ENCODE measurements at regions not wholly inside any gene's neighbourhood (a gene's known extent, or its start where the extent isn't known, plus 50 kb on each side); places are given as distances from the start of the nearest gene placed in this dataset.
A peak's percentile ranks its signal among the peaks of the same experiment; 100 is the strongest.
"Not testable (repeated sequence)": the region's sequence is repeated elsewhere in the genome, so short reads cannot be mapped to it uniquely, and the experiment has no call there.

DNA sequence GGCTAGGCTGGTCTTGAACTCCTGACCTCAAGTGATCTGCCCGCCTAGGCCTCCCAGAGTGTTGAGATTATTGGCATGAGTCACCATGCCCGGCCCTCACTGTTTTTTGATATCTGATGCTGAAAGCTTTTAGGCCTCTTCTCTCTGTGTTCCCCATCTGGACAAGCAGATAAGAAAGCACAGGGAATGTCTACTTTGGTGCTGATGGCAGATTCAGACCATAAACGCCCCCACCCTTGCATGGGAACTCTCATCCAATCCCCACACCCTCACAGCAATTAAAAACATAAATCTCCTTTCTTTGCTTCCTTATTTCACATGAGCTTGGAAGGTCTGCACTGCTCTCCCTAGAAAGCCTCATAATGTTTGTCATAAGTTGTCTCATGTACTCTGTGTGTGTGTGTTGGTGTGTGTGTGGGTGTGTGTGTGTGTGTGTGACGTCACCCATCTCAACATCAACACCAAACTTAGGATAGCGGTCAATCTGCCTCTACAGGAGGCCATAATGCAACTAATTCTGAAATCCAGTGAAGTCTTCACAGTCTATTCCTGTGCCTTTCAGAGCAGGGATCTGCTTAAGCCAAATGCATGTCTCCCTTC lies 335.6 kb upstream of the USP9Y start:
- Mint-ChIP-seq H3K4me3 (no peak overlapping the region), H3K27ac (no peak overlapping the region), H3K27me3 (no peaks in the 10 kb centered on the region), H3K9me3 (no peaks in the 10 kb centered on the region), H3K36me3 (ENCODE audit: low read depth) (no peaks in the 10 kb centered on the region), H3K4me1 (ENCODE audit: low read depth) (no peaks in the 10 kb centered on the region)
- TF ChIP-seq, protein P1, sequence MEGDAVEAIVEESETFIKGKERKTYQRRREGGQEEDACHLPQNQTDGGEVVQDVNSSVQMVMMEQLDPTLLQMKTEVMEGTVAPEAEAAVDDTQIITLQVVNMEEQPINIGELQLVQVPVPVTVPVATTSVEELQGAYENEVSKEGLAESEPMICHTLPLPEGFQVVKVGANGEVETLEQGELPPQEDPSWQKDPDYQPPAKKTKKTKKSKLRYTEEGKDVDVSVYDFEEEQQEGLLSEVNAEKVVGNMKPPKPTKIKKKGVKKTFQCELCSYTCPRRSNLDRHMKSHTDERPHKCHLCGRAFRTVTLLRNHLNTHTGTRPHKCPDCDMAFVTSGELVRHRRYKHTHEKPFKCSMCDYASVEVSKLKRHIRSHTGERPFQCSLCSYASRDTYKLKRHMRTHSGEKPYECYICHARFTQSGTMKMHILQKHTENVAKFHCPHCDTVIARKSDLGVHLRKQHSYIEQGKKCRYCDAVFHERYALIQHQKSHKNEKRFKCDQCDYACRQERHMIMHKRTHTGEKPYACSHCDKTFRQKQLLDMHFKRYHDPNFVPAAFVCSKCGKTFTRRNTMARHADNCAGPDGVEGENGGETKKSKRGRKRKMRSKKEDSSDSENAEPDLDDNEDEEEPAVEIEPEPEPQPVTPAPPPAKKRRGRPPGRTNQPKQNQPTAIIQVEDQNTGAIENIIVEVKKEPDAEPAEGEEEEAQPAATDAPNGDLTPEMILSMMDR (IDR thresholded peaks at IDR 0.05) = no peak
- Histone ChIP-seq H3K27ac (ENCODE audit: low read depth in 1 of 2, low read length in 2 of 2) (no peak overlapping the region), H3K9me3 (ENCODE audit: control insufficient read depth in 1 of 2, insufficient read depth in 1 of 2, low read length in 2 of 2) (no peaks in the 10 kb centered on the region), H3K27me3 (ENCODE audit: control insufficient read depth in 1 of 2, insufficient read depth in 2 of 2, low read length in 2 of 2) (no peaks in the 10 kb centered on the region), H3K36me3 (ENCODE audit: insufficient read depth, low read length) (no peaks in the 10 kb centered on the region), H3K4me3 (ENCODE audit: low read length) (no peak overlapping the region), H3K4me1 (ENCODE audit: insufficient read depth, low read length) (no peaks in the 10 kb centered on the region)
- DNase-seq = no peak
- ChIA-PET CTCF (no interaction called here), POLR2A (no interaction called here)
- intact Hi-C loops (cut with DNase I, micrococcal nuclease) = no loop called here
- ATAC-seq (ENCODE audit: poor library complexity) = no peak

DNA sequence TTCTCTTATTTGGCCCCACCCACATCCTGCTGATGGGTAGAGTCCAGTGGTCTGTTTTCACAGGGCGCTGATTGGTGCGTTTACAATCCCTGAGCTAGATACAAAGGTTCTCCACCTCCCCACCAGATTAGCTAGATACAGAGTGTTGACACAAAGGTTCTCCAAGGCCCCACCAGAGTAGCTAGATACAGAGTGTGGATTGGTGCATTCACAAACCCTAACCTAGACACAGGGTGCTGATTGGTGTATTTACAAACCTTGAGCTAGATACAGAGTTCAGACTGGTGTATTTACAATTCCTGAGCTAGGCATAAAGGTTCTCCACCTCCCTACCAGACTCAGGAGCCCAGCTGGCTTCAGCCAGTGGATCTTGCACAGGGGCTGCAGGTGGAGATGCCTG lies 326.4 kb upstream of the USP9Y start:
- H3K9me3 Mint-ChIP-seq; H3K4me3 ChIP-seq (ENCODE audit: low read length); H3K36me3 ChIP-seq (ENCODE audit: insufficient read depth, low read length); ATAC-seq (ENCODE audit: poor library complexity); H3K4me1 Mint-ChIP-seq (ENCODE audit: low read depth); H3K9me3 ChIP-seq (ENCODE audit: control insufficient read depth in 1 of 2, insufficient read depth in 1 of 2, low read length in 2 of 2); intact Hi-C loops (cut with DNase I, micrococcal nuclease); DNase-seq; H3K36me3 Mint-ChIP-seq (ENCODE audit: low read depth); H3K27ac ChIP-seq (ENCODE audit: low read depth in 1 of 2, low read length in 2 of 2); CTCF ChIA-PET; H3K4me3 Mint-ChIP-seq; POLR2A ChIA-PET; H3K27me3 Mint-ChIP-seq; H3K27ac Mint-ChIP-seq; H3K27me3 ChIP-seq (ENCODE audit: control insufficient read depth in 1 of 2, insufficient read depth in 2 of 2, low read length in 2 of 2); H3K4me1 ChIP-seq (ENCODE audit: insufficient read depth, low read length): not testable (repeated sequence)

DNA sequence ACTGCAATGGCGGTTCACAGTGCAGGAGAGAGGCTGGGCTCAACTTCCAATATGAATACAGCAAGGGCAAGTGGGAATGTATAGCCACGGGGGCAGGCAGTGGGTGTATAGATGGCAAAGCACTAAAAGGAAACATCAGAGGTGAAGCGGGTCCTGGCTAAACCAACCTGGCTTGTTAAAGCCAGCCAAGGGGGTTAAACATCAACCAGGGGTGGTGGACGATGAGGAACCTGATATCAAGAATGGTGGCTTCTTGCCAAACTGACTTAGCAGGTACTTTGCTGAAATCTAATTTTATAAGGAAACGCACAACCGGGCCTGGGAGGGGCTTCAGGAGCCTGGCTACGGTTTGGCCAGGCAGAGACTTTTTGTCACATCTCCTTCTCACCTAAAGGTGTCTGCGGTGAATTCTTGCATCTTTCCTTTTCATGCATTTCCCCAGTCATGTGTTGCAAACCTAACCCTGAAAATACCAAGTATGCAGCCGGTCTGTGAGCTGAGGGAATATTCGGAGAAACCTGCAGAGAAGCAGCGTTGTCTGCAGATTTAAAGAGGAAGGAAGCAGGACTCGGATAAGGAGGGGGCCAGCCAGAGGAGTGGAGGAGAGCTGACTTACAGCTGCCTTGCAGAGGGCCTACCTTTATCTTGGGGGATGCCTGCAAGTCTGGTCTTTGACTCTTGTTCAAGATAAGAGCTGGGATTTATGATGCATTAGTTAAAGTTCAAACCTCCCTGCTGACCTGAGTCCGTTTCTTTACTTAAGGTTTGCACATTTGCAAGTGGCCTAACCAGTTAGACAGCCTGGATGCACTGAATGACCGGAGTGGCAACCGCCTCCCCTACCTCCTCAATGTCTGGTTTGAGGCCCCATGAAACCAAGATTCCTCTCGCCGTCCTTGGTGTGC lies 309.1 kb upstream of the USP9Y start:
- H3K4me3 Mint-ChIP-seq; H3K27me3 Mint-ChIP-seq; H3K4me1 Mint-ChIP-seq (ENCODE audit: low read depth); intact Hi-C loops (cut with DNase I, micrococcal nuclease); H3K27ac ChIP-seq (ENCODE audit: low read depth in 1 of 2, low read length in 2 of 2); ATAC-seq (ENCODE audit: poor library complexity); H3K36me3 ChIP-seq (ENCODE audit: insufficient read depth, low read length); POLR2A ChIA-PET; H3K36me3 Mint-ChIP-seq (ENCODE audit: low read depth); H3K9me3 ChIP-seq (ENCODE audit: control insufficient read depth in 1 of 2, insufficient read depth in 1 of 2, low read length in 2 of 2); H3K4me3 ChIP-seq (ENCODE audit: low read length); CTCF ChIA-PET; H3K4me1 ChIP-seq (ENCODE audit: insufficient read depth, low read length); H3K9me3 Mint-ChIP-seq; H3K27me3 ChIP-seq (ENCODE audit: control insufficient read depth in 1 of 2, insufficient read depth in 2 of 2, low read length in 2 of 2); H3K27ac Mint-ChIP-seq: not testable (repeated sequence)
- peak in 1 of 14 experiments; percentile 38 for DNase-seq

DNA sequence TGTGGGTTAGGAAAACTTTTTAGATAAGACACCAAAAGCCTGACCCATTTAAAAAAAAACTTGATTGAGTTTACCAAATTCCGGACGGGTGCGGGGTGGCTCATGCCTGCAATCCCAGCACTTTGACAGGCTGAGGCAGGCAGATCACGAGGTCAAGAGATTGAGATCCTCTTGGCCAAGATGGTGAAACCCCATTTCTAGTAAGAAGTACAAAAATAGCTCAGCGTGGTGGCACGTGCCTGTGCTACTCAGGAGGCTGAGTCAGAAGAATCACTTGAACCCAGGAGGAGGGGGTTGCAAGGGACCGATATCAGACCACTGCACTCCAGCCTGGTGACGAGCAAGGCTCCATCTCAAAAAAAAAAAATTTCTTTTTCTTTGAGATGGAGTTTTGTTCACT lies 307.8 kb upstream of the USP9Y start:
- POLR2A ChIA-PET = no interaction called here

DNA sequence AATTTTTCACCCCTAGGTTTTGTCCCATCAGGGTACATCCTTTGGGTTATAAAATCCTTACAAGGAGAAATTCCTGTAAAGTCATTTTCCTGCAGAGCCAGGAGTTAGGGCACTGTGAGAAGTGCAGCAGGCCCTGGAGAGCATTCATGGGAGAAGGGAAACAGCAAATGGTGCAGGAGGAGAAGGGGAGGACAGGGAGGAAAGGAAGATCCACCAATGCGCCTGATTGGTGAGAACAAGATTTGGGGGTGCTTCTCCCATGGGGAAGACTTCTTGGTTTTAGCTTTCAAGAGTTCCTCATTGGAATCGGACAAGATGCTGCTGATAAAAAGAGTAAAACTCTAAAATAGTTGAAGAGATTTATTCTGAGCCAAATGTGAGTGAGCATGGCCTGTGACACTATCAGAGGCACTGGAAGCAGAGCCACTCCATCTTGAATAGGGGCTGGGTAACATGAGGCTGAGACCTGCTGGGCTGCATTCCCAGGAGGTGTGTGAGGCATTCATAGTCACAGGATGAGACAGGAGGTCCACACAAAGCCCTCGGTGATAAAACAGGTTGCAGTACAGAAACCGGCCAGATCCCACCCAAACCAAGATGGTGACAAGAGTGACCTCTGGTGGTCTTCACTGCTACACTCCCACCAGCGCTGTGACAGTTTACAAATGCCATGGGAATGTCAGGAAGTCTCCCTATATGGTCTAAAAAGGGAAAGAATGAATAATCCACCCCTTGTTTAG lies 305.5 kb upstream of the USP9Y start:
- H3K4me3 ChIP-seq (ENCODE audit: low read length); H3K9me3 ChIP-seq (ENCODE audit: control insufficient read depth in 1 of 2, insufficient read depth in 1 of 2, low read length in 2 of 2); POLR2A ChIA-PET; H3K4me1 Mint-ChIP-seq (ENCODE audit: low read depth); H3K27ac Mint-ChIP-seq; intact Hi-C loops (cut with DNase I, micrococcal nuclease); H3K27me3 Mint-ChIP-seq; H3K27me3 ChIP-seq (ENCODE audit: control insufficient read depth in 1 of 2, insufficient read depth in 2 of 2, low read length in 2 of 2); H3K9me3 Mint-ChIP-seq; H3K27ac ChIP-seq (ENCODE audit: low read depth in 1 of 2, low read length in 2 of 2); H3K36me3 Mint-ChIP-seq (ENCODE audit: low read depth); ATAC-seq (ENCODE audit: poor library complexity); DNase-seq; H3K4me1 ChIP-seq (ENCODE audit: insufficient read depth, low read length); H3K4me3 Mint-ChIP-seq; H3K36me3 ChIP-seq (ENCODE audit: insufficient read depth, low read length); CTCF ChIA-PET: not testable (repeated sequence)

More for the DNA sequence above, 307.8 kb upstream of the USP9Y start:
- Mint-ChIP-seq H3K9me3 (no peaks in the 10 kb centered on the region), H3K4me3 (no peak overlapping the region), H3K4me1 (ENCODE audit: low read depth) (no peaks in the 10 kb centered on the region), H3K36me3 (ENCODE audit: low read depth) (no peaks in the 10 kb centered on the region), H3K27me3 (no peaks in the 10 kb centered on the region), H3K27ac (no peak overlapping the region)
- intact Hi-C loops (cut with DNase I, micrococcal nuclease) = no loop called here
- no peaks in the 10 kb centered on the region for H3K36me3 ChIP-seq (ENCODE audit: insufficient read depth, low read length)
- H3K27me3 ChIP-seq (ENCODE audit: control insufficient read depth in 1 of 2, insufficient read depth in 2 of 2, low read length in 2 of 2) = no peaks in the 10 kb centered on the region
- ATAC-seq (ENCODE audit: poor library complexity) (no peak), DNase-seq (no peak)
- CTCF ChIA-PET = no interaction called here
- H3K4me3 ChIP-seq (ENCODE audit: low read length) = no peak overlapping the region
- no peaks in the 10 kb centered on the region for H3K4me1 ChIP-seq (ENCODE audit: insufficient read depth, low read length)
- H3K27ac ChIP-seq (ENCODE audit: low read depth in 1 of 2, low read length in 2 of 2) = no peak overlapping the region
- H3K9me3 ChIP-seq (ENCODE audit: control insufficient read depth in 1 of 2, insufficient read depth in 1 of 2, low read length in 2 of 2) = no peaks in the 10 kb centered on the region
- TF ChIP-seq, protein P1 (IDR thresholded peaks at IDR 0.05) = no peak
